Parathyroid adenoma (tissue), 2 donors: ENCODE measurements at regions not wholly inside any gene's neighbourhood (a gene's known extent, or its start where the extent isn't known, plus 50 kb on each side); places are given as distances from the start of the nearest gene placed in this dataset.

Experiments
- H2AFZ ChIP-seq: fragments of 300-600 bp; sonication (generic); one replicate; pipeline ENCODE4 v1.7.0; 2017; ENCODE audit warnings: antibody characterized with exemption, mild to moderate bottlenecking
- H3K27ac ChIP-seq: fragments of 300-600 bp; sonication (generic); one replicate; pipeline ENCODE4 v1.7.0; 2017
- H3K27me3 ChIP-seq: fragments of 300-600 bp; sonication (generic); one replicate; pipeline ENCODE4 v1.7.0; 2017; ENCODE audit warnings: low read length; ENCODE audit not compliant: control insufficient read depth, insufficient read depth
- H3K36me3 ChIP-seq: fragments of 300-600 bp; sonication (generic); one replicate; pipeline ENCODE4 v1.7.0; 2017; ENCODE audit warnings: low read length; ENCODE audit not compliant: control insufficient read depth, insufficient read depth
- H3K4me1 ChIP-seq: fragments of 300-600 bp; sonication (generic); one replicate; pipeline ENCODE4 v1.7.0; 2017; ENCODE audit warnings: control low read depth
- H3K4me2 ChIP-seq: fragments of 300-600 bp; sonication (generic); one replicate; pipeline ENCODE4 v1.7.0; 2017; ENCODE audit warnings: low read length
- H3K4me3 ChIP-seq: fragments of 300-600 bp; sonication (generic); one replicate; pipeline ENCODE4 v1.7.0; 2017; ENCODE audit warnings: low read depth, low read length
- H3K79me2 ChIP-seq: fragments of 300-600 bp; sonication (generic); one replicate; pipeline ENCODE4 v1.7.0; 2017; ENCODE audit warnings: control low read depth
- H3K9ac ChIP-seq: fragments of 300-600 bp; sonication (generic); one replicate; pipeline ENCODE4 v1.7.0; 2017; ENCODE audit warnings: mild to moderate bottlenecking
- H3K9me3 ChIP-seq: fragments of 300-600 bp; sonication (generic); one replicate; pipeline ENCODE4 v1.7.0; 2017; ENCODE audit warnings: low read length; ENCODE audit not compliant: control insufficient read depth
- TF ChIP-seq, protein P1 (sequence below): fragments of 300-600 bp; sonication (generic); IDR thresholded peaks from one replicate; pipeline ENCODE4 v1.7.0; 2017; ENCODE audit warnings: antibody characterized with exemption, mild to moderate bottlenecking
- donor health status: primary hyperparathyroidism.

DNA sequence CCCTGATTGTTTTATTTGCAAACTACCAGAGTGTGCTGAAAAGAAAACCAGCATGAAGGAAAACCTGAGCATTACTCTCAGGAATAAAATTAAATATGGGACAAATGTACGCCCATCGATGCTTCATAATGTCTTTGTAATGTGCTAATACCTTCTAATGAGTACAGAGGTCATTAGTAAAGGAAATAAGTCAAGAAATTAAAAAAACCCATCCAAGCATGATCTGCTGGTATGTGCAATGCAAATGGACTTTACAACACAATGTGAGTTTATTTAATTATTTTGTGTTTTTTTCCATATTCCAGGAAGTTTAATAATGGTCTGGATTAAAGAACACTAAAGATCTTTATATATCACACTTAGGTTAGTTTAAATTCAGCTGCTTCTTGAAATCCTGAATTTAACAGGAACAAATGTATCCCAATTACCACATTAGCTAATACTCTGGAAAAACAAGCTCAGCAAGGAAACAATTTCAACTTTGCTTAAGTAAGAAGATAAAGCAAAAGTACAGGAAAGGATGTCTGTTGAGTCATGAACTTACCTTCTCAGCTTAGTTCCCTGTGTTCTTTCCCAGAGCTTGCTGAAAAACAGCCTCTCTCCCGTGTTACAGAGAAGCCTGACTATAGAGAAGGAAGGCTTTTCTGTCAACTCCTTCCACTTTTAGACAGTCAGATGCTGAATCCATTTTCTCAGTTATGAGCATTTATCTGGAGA lies 179.3 kb upstream of the TMEM260 start:
- Histone ChIP-seq H2AFZ (no peak overlapping the region), H3K79me2 (no peaks in the 10 kb centered on the region), H3K27me3 (no peaks in the 10 kb centered on the region), H3K27ac (no peak overlapping the region), H3K9ac (no peak overlapping the region), H3K4me2 (no peak overlapping the region), H3K4me3 (no peak overlapping the region), H3K9me3 (peaks cover 4% of the 10 kb centered on the region), H3K4me1 (no peaks in the 10 kb centered on the region), H3K36me3 (no peaks in the 10 kb centered on the region)
- TF ChIP-seq, protein P1, sequence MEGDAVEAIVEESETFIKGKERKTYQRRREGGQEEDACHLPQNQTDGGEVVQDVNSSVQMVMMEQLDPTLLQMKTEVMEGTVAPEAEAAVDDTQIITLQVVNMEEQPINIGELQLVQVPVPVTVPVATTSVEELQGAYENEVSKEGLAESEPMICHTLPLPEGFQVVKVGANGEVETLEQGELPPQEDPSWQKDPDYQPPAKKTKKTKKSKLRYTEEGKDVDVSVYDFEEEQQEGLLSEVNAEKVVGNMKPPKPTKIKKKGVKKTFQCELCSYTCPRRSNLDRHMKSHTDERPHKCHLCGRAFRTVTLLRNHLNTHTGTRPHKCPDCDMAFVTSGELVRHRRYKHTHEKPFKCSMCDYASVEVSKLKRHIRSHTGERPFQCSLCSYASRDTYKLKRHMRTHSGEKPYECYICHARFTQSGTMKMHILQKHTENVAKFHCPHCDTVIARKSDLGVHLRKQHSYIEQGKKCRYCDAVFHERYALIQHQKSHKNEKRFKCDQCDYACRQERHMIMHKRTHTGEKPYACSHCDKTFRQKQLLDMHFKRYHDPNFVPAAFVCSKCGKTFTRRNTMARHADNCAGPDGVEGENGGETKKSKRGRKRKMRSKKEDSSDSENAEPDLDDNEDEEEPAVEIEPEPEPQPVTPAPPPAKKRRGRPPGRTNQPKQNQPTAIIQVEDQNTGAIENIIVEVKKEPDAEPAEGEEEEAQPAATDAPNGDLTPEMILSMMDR: no peak

DNA sequence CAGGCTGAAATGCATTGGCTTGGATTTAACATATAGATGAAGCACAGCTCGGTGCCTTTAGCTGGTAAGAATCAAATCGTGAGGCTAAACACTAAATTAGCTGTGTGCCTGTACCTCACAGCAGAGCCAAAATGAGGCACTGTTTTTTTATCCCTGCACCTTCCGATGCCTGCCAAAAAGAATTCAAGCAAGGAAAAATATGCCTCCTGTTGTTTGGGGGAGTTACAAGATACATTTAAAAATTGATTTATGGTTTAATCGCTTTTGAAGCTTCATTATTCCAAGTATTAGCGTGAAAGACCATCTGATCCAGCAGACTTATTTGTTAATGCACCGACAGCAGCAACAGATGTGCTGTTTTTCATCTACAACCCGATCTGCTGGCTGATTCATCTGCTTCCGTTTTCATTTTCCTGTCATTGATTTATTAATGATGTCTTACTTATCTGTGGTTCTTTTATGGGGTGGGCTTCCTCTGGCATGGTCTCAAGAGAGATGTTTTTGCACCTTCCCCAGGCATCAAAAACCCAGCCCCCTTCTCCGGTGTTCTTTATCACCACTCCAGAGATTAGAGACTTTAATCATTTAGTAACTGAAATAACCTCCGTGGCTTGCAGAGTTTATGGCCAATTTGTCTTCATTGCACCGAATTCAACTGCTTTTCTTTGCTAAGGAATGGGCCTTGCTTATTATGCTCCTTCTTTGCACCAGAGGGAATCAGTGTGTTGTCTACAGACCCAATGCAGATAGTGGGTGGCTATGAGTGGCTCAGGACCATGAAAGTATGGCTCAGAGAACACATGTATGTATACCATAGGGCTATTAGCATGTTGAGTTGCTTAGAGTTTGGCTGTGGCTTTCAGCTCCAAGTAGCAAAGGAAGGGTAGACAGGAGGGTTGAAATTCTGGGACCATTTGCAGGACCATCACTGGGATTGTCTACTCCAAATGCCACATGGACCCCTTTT lies 166.8 kb upstream of the TMEM260 start:
- Histone ChIP-seq H3K4me3 (no peak overlapping the region), H3K9me3 (no peaks in the 10 kb centered on the region), H3K79me2 (no peaks in the 10 kb centered on the region), H3K4me2 (no peak overlapping the region), H2AFZ (no peak overlapping the region), H3K27ac (no peak overlapping the region), H3K27me3 (no peaks in the 10 kb centered on the region), H3K4me1 (no peaks in the 10 kb centered on the region), H3K36me3 (no peaks in the 10 kb centered on the region), H3K9ac (no peak overlapping the region)
- TF ChIP-seq, protein P1: no peak

- Histone ChIP-seq H3K4me1 (no peaks in the 10 kb centered on the region), H3K4me2 (no peak overlapping the region), H3K36me3 (no peaks in the 10 kb centered on the region), H3K9me3 (no peaks in the 10 kb centered on the region), H3K4me3 (no peak overlapping the region), H3K27ac (no peak overlapping the region), H3K9ac (no peak overlapping the region), H3K27me3 (no peaks in the 10 kb centered on the region), H3K79me2 (no peaks in the 10 kb centered on the region), H2AFZ (no peak overlapping the region)
- TF ChIP-seq, protein P1: no peak
Measured at GRCh38 chr14:56413721-56414120, 165.9 kb upstream of the TMEM260 start.

- Histone ChIP-seq H2AFZ (no peak overlapping the region), H3K4me2 (no peak overlapping the region), H3K4me1 (no peaks in the 10 kb centered on the region), H3K27ac (no peak overlapping the region), H3K79me2 (no peaks in the 10 kb centered on the region), H3K9ac (no peak overlapping the region), H3K27me3 (no peaks in the 10 kb centered on the region), H3K4me3 (no peak overlapping the region), H3K9me3 (no peaks in the 10 kb centered on the region), H3K36me3 (no peaks in the 10 kb centered on the region)
- TF ChIP-seq, protein P1: no peak
Measured at GRCh38 chr14:56414236-56414635, 165.4 kb upstream of the TMEM260 start.
